ENCODE measurements at regions not wholly inside any gene's neighbourhood (a gene's known extent, or its start where the extent isn't known, plus 50 kb on each side); places are given as distances from the start of the nearest gene placed in this dataset.
"Not testable (repeated sequence)": the region's sequence is repeated elsewhere in the genome, so short reads cannot be mapped to it uniquely, and the experiment has no call there.

GRCh38 chr12:48409938-48410337 is 59.2 kb upstream of the ZNF641 start:
- H3K27me3 ChIP-seq; intact Hi-C loops (cut with DNase I); ATAC-seq; H3K36me3 ChIP-seq; H3K4me3 ChIP-seq; H3K27ac ChIP-seq; H3K9me3 ChIP-seq; DNase-seq: not testable (repeated sequence)
- 47 to 60% (median 57%) methylated on average over 1 to 3 of the region's 3 CpGs for whole genome bisulfite sequencing, 4 donors
- H3K4me1 ChIP-seq, result peaks cover 0 to 19% (median 11%) of the 10 kb centered on the region in 12 donors

DNA sequence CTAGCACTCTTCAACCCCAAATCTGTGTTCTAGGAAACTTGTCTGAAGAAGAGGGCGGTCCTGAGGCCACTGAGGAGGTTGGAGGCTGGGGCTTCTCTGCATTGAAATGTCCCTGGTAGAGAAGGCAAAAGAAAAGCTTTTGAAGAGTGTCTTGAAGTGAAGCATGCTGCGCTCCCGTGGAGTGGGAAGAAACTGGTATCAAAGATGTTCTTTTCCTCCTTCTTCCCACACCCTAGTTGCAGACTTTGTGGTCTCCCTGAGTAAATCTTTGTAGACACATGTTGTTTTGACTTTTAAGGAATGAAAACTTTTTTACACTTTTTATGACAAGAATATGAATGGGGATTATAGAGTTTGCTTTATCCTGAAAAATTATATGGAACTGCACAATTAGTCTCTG is 59.0 kb upstream of the ANP32D start:
- ATAC-seq (no peak), DNase-seq (no peak)
- Histone ChIP-seq H3K4me3 (no peak overlapping the region), H3K27ac (peak overlapping the region in 9 of 12 donors; percentile 1 to 56 (median 33)), H3K27me3 (no peaks in the 10 kb centered on the region), H3K9me3 (peaks cover 0 to 3% (median 0%) of the 10 kb centered on the region in 12 donors), H3K36me3 (no peaks in the 10 kb centered on the region), H3K4me1 (peaks cover 0 to 19% (median 11%) of the 10 kb centered on the region in 12 donors)
- intact Hi-C loops (cut with DNase I), result no loop called here
- no peak for TF ChIP-seq POLR2A (IDR thresholded peaks at IDR 0.05)
- TF ChIP-seq, protein P1, sequence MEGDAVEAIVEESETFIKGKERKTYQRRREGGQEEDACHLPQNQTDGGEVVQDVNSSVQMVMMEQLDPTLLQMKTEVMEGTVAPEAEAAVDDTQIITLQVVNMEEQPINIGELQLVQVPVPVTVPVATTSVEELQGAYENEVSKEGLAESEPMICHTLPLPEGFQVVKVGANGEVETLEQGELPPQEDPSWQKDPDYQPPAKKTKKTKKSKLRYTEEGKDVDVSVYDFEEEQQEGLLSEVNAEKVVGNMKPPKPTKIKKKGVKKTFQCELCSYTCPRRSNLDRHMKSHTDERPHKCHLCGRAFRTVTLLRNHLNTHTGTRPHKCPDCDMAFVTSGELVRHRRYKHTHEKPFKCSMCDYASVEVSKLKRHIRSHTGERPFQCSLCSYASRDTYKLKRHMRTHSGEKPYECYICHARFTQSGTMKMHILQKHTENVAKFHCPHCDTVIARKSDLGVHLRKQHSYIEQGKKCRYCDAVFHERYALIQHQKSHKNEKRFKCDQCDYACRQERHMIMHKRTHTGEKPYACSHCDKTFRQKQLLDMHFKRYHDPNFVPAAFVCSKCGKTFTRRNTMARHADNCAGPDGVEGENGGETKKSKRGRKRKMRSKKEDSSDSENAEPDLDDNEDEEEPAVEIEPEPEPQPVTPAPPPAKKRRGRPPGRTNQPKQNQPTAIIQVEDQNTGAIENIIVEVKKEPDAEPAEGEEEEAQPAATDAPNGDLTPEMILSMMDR (IDR thresholded peaks at IDR 0.05), result no peak
- 68 to 79% (median 70%) methylated on average over 3 of the region's 3 CpGs for WGBS, 4 donors

- peak; percentile 89 to 94 (median 91) for ATAC-seq
- DNase-seq, result peak in 2 of 5 donors; percentile 24 to 31
- Histone ChIP-seq H3K4me3 (peak overlapping the region in 1 of 12 donors; percentile 3), H3K4me1 (peaks cover 0 to 19% (median 11%) of the 10 kb centered on the region in 12 donors), H3K27ac (peak overlapping the region in 11 of 12 donors; percentile 2 to 70 (median 46)), H3K27me3 (no peaks in the 10 kb centered on the region), H3K9me3 (peaks cover 0 to 2% (median 0%) of the 10 kb centered on the region in 12 donors), H3K36me3 (no peaks in the 10 kb centered on the region)
- TF ChIP-seq, protein P1 (IDR thresholded peaks at IDR 0.05), result no peak
- no peak for TF ChIP-seq POLR2A (IDR thresholded peaks at IDR 0.05)
- 31 to 47% (median 39%) methylated on average over 4 of the region's 4 CpGs for WGBS, 4 donors
- intact Hi-C loops (cut with DNase I), result loop anchor here in 1 of 10 donors (1.0 kb wide), 1 partner anchor 63 kb away; no protein-coding TSS in a partner anchor
Observed at GRCh38 chr12:48414021-48414420, 58.3 kb upstream of the ANP32D start.

DNA sequence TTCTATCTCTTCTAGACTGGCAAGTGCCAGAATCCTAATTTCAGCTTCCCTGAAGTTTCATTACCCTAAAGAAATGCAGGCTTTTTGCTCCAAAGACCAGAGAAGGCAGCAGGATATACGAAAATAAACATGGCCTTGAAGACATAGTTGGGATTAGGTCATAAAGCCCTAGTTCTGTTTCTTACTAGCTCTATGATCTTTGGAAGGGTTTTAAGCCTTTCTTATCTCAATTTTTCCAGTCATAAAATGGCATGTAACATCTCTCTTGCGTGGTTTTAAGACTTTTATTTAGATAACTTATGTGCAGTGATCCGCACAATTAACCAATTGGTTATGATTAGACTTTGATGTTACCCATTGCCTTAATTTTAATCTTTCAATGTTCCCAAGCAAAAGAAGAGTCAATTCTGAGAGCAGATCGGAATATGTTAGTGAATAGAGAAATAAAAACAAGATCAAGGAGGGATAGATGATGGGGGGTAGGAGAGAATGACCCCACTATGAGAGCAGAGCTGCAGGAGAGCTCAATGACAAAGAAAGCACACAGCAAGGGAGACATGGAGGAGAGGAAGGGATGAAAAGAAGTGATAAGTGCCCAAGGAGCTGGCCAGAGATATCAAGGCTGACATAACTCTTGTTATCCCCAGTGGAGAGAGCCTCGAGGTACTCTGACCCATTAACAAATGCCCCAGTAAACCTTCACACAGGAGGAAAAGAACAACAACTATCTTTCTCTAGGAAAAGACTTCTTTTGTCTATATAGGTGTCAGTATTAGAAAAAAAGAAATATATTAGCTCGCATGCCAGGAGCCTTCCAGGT is 53.0 kb upstream of the ANP32D start:
- H3K4me3 ChIP-seq, result no peak overlapping the region
- H3K9me3 ChIP-seq, result no peaks in the 10 kb centered on the region
- H3K27me3 ChIP-seq, result no peaks in the 10 kb centered on the region
- peaks cover 0 to 21% (median 6%) of the 10 kb centered on the region in 12 donors for H3K4me1 ChIP-seq
- WGBS, 4 donors, result 57 to 63% (median 61%) methylated on average over 6 of the region's 6 CpGs
- no peak overlapping the region for H3K27ac ChIP-seq
- ATAC-seq (no peak), DNase-seq (no peak)
- H3K36me3 ChIP-seq, result no peaks in the 10 kb centered on the region
- TF ChIP-seq, protein P1 (IDR thresholded peaks at IDR 0.05), result no peak
- no peak for TF ChIP-seq POLR2A (IDR thresholded peaks at IDR 0.05)
- intact Hi-C loops (cut with DNase I), result no loop called here
